Colonic mucosa (tissue), 4 donors: ENCODE measurements at regions not wholly inside any gene's neighbourhood (a gene's known extent, or its start where the extent isn't known, plus 50 kb on each side); places are given as distances from the start of the nearest gene placed in this dataset.

Source experiments
- DNase-seq: peaks from one replicate; pipeline ENCODE4 v3.0.0-alpha.2; 2020
- H3K27ac ChIP-seq: fragments of 200-600 bp; one replicate; pipeline ENCODE4 v1.8.0; 2021
- H3K27me3 ChIP-seq: fragments of 200-600 bp; one replicate; pipeline ENCODE4 v1.8.0; 2021
- H3K36me3 ChIP-seq: fragments of 200-600 bp; one replicate; pipeline ENCODE4 v1.8.0; 2021
- H3K4me1 ChIP-seq: fragments of 200-600 bp; one replicate; pipeline ENCODE4 v1.8.0; 2021; ENCODE audit warnings: mild to moderate bottlenecking
- H3K4me3 ChIP-seq: fragments of 200-600 bp; one replicate; pipeline ENCODE4 v1.8.0; 2021
- H3K9ac ChIP-seq, 2 donors: one replicate each; pipeline ENCODE4 v1.7.0; 2013; ENCODE audit warnings: control low read depth in 2 of 2, low read depth in 2 of 2, low read length in 2 of 2
- H3K9me3 ChIP-seq: fragments of 200-600 bp; one replicate; pipeline ENCODE4 v1.8.0; 2021
- intact Hi-C: fragments of 100-400 bp; cut with DNase I; formaldehyde crosslinking; loops from one replicate; pipeline ENCODE4 v1.14.1; 2022
- TF ChIP-seq, protein P1 (sequence below): fragments of 200-600 bp; IDR thresholded peaks from one replicate; pipeline ENCODE4 v1.8.0; 2022; ENCODE audit warnings: antibody characterized with exemption, mild to moderate bottlenecking
- donor health status: healthy.
- donor health status: DM: no; HTN: no; CAD: no.
- donor health status: DM: no; HTN: no; CAD: no.

GRCh38 chr20:11195899-11196558 lies 522.2 kb upstream of the JAG1 start:
- H3K4me3 ChIP-seq: no peak overlapping the region
- H3K27me3 ChIP-seq: no peaks in the 10 kb centered on the region
- no peak overlapping the region for H3K9ac ChIP-seq
- no peak overlapping the region for H3K27ac ChIP-seq
- no peaks in the 10 kb centered on the region for H3K9me3 ChIP-seq
- H3K36me3 ChIP-seq: no peaks in the 10 kb centered on the region
- intact Hi-C loops: no loop called here
- TF ChIP-seq, protein P1, sequence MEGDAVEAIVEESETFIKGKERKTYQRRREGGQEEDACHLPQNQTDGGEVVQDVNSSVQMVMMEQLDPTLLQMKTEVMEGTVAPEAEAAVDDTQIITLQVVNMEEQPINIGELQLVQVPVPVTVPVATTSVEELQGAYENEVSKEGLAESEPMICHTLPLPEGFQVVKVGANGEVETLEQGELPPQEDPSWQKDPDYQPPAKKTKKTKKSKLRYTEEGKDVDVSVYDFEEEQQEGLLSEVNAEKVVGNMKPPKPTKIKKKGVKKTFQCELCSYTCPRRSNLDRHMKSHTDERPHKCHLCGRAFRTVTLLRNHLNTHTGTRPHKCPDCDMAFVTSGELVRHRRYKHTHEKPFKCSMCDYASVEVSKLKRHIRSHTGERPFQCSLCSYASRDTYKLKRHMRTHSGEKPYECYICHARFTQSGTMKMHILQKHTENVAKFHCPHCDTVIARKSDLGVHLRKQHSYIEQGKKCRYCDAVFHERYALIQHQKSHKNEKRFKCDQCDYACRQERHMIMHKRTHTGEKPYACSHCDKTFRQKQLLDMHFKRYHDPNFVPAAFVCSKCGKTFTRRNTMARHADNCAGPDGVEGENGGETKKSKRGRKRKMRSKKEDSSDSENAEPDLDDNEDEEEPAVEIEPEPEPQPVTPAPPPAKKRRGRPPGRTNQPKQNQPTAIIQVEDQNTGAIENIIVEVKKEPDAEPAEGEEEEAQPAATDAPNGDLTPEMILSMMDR: no peak
- no peaks in the 10 kb centered on the region for H3K4me1 ChIP-seq
- no peak for DNase-seq

GRCh38 chr20:11197851-11198250 lies 524.1 kb upstream of the JAG1 start:
- H3K4me3 ChIP-seq: no peak overlapping the region
- H3K27me3 ChIP-seq: no peaks in the 10 kb centered on the region
- H3K9me3 ChIP-seq: no peaks in the 10 kb centered on the region
- intact Hi-C loops: no loop called here
- H3K36me3 ChIP-seq: no peaks in the 10 kb centered on the region
- no peak overlapping the region for H3K9ac ChIP-seq
- no peak for DNase-seq
- TF ChIP-seq, protein P1: no peak
- H3K4me1 ChIP-seq: no peaks in the 10 kb centered on the region
- no peak overlapping the region for H3K27ac ChIP-seq

DNA sequence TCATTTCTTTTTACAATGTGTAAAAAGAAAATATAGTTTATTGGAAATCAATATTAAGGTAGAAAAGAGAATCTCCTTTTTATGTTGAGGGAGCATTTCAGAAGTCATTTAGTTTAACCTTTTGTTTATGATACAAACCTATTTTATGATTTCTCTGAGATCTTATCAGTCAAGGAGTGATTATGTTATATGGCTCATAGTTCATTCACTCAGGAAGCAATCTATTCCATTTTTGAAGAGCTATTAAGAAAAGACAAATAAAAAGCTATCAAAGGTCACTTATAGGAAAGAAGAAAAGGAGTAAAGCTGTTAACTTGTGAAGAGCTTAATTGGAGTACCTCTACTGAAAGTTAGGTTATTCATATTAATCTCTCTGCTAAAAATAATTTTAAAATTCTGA lies 526.6 kb upstream of the JAG1 start:
- Histone ChIP-seq H3K9ac (no peak overlapping the region), H3K9me3 (no peaks in the 10 kb centered on the region), H3K4me1 (no peaks in the 10 kb centered on the region), H3K4me3 (no peak overlapping the region), H3K36me3 (no peaks in the 10 kb centered on the region), H3K27me3 (no peaks in the 10 kb centered on the region), H3K27ac (no peak overlapping the region)
- intact Hi-C loops: loop anchor here (10.0 kb wide), 1 partner anchor 526 kb away; the partner anchor contains the start of gene JAG1
- TF ChIP-seq, protein P1: no peak
- DNase-seq: no peak

DNA sequence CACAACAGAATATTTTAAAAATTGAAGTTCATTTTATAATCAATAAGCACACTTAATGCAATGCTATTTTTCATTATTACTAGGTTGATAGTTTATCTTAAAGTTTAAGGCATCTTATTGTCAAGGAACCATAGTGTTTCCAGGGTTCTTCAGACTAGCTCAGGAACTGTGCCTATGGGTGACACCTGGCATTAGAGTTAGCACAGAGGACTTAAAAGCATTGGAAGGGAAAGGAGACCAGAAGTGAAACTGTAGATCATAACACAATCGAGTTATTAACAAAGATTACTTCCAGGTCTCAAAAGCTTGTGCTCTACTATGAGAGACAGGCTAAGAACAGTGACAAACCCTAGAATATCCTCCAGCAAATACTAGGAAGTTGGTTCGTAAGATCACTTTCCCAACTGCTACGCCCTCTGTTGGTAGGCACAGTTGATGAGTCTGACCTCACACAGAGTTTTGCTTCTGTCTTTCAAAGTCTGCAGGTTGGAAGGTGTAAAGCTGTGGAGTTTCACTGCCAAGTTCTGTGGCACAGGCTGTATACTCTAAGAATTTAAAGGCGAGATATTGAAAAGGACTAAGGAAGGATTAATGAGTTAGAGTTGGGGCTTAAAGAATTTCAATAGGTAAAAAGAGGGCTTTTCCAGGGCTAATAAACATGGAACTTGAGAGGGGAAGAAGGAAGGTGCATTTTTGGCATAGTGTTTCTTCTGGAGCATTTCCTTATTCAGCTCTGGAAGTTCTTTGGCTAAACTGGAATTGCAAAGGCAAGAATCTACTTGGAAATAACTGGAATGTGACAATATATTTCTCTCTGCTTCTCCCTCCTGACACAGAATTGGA lies 531.3 kb upstream of the JAG1 start:
- Histone ChIP-seq H3K27me3 (no peaks in the 10 kb centered on the region), H3K36me3 (no peaks in the 10 kb centered on the region), H3K4me3 (no peak overlapping the region), H3K4me1 (no peaks in the 10 kb centered on the region), H3K9me3 (no peaks in the 10 kb centered on the region), H3K27ac (no peak overlapping the region), H3K9ac (no peak overlapping the region)
- DNase-seq: peak; percentile 78
- intact Hi-C loops: loop anchor here (5.0 to 10.0 kb wide), 2 partner anchors 530 to 648 kb away; partner anchors contain the start of gene JAG1
- TF ChIP-seq, protein P1: peak; percentile 72

DNA sequence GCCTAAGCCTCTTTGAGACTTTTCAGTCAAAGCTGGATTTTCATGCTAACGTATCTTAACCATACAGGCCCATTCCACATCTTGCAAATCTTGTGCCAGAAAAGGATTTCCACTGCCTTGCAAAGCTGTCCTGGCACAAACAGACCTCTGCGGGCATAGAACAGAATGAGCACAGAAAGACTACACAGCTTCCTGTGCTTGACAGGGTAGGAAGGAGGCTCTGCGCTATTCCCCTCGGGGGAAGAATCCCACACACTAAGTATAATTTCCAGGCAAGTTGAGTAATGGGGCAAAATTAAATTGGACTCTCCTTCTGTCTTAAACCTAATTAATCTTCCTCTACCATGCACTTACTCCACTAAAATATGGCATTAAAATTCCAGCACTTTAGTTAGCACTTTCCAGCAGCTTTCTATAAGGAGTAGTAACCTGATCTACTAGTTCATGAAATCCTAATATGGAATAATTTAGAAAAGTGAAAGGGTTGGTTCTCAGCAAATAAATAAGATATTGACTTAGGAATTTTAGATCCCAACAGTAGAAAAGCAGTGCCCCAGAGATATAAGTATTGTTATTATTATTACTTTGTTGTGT lies 532.1 kb upstream of the JAG1 start:
- H3K9ac ChIP-seq: no peak overlapping the region
- no peaks in the 10 kb centered on the region for H3K9me3 ChIP-seq
- intact Hi-C loops: loop anchor here (5.0 to 10.0 kb wide), 2 partner anchors 531 to 649 kb away; partner anchors contain the start of gene JAG1
- H3K4me3 ChIP-seq: no peak overlapping the region
- no peak for DNase-seq
- no peaks in the 10 kb centered on the region for H3K27me3 ChIP-seq
- TF ChIP-seq, protein P1: no peak
- no peak overlapping the region for H3K27ac ChIP-seq
- H3K36me3 ChIP-seq: no peaks in the 10 kb centered on the region
- H3K4me1 ChIP-seq: no peaks in the 10 kb centered on the region
